NCI-H82 treated with DMSO at 0.1 percent for 48 hours (cell line): ENCODE measurements at regions not wholly inside any gene's neighbourhood (a gene's known extent, or its start where the extent isn't known, plus 50 kb on each side); places are given as distances from the start of the nearest gene placed in this dataset.
"Not testable (repeated sequence)": the region's sequence is repeated elsewhere in the genome, so short reads cannot be mapped to it uniquely, and the experiment has no call there.

ENCODE experiments used
- DNase-seq: peaks from one replicate; lab custom pipeline; 2025; ENCODE audit not compliant: unreplicated experiment; lab: John Stamatoyannopoulos, UW

- no peak for DNase-seq
Observed at GRCh38 chr1:61028136-61028535, 54.2 kb upstream of the NFIA start.

- not testable (repeated sequence) for DNase-seq
Observed at GRCh38 chr1:61018068-61018467, 64.3 kb upstream of the NFIA start.

- DNase-seq, result no peak
Observed at GRCh38 chr1:61017651-61018050, 64.7 kb upstream of the NFIA start.

GRCh38 chr1:61013946-61014667 lies 68.3 kb upstream of the NFIA start:
- DNase-seq, result no peak

- DNase-seq, result no peak
Observed at GRCh38 chr1:61013189-61013945, 69.0 kb upstream of the NFIA start.

GRCh38 chr1:61012341-61012761 lies 70.0 kb upstream of the NFIA start:
- no peak for DNase-seq

- DNase-seq, result no peak
Observed at GRCh38 chr1:61011561-61012263, 70.6 kb upstream of the NFIA start.

GRCh38 chr1:61007534-61008364 lies 74.6 kb upstream of the NFIA start:
- DNase-seq, result no peak

- DNase-seq, result no peak
Observed at GRCh38 chr1:61005614-61006580, 76.5 kb upstream of the NFIA start.

GRCh38 chr1:61004262-61005003 lies 77.9 kb upstream of the NFIA start:
- no peak for DNase-seq

GRCh38 chr1:61000327-61000726 lies 82.0 kb upstream of the NFIA start:
- DNase-seq, result no peak

- peak; percentile 92 for DNase-seq
Observed at GRCh38 chr1:60998786-60999185, 83.6 kb upstream of the NFIA start.

GRCh38 chr1:60994828-60995492 lies 87.4 kb upstream of the NFIA start:
- DNase-seq, result no peak

GRCh38 chr1:60994369-60994768 lies 88.0 kb upstream of the NFIA start:
- DNase-seq, result no peak

GRCh38 chr1:60992165-60992564 lies 90.2 kb upstream of the NFIA start:
- no peak for DNase-seq

GRCh38 chr1:60990714-60991090 lies 91.7 kb upstream of the NFIA start:
- peak; percentile 64 for DNase-seq

- no peak for DNase-seq
Observed at GRCh38 chr1:60989749-60990713, 92.3 kb upstream of the NFIA start.

- DNase-seq, result peak; percentile 39
Observed at GRCh38 chr1:60988891-60989290, 93.5 kb upstream of the NFIA start.
